Endothelial cell of umbilical vein (primary cell): ENCODE measurements at regions not wholly inside any gene's neighbourhood (a gene's known extent, or its start where the extent isn't known, plus 50 kb on each side); places are given as distances from the start of the nearest gene placed in this dataset.

Experiments used
- BruUV-seq: library from RNA; stranded (reverse); fragments of 400-500 nt; replicated peaks from 2 replicates; lab custom pipeline; 2021; lab: Mats Ljungman, UMichigan
- CTCF ChIA-PET: fragments of 300-600, 350-600 bp; sonication (Branson Sonifier 250); formaldehyde crosslinking; loops from one replicate; lab custom pipeline; 2021; ENCODE audit warnings: antibody characterized with exemption, inconsistent platforms; lab: Charles Lee
- POLR2A ChIA-PET: fragments of 300-600, 350-600 bp; sonication (Branson Sonifier 250); formaldehyde crosslinking; loops from one replicate; lab custom pipeline; 2021; ENCODE audit warnings: antibody characterized with exemption, inconsistent platforms; lab: Charles Lee
- DNase-seq: peaks from one replicate; pipeline ENCODE4 v3.0.0-alpha.2; 2011; ENCODE audit warnings: low read depth, low spot score
- FAIRE-seq: peaks from 2 replicates; lab custom pipeline; 2011; peaks lifted over from hg19 to GRCh38; lab: Jason Lieb, UNC
- H2AFZ ChIP-seq: 2 replicates; pipeline ENCODE4 v1.6.0; 2012; ENCODE audit warnings: low read depth, low read length, control low read depth, inconsistent platforms
- H3K27ac ChIP-seq: 2 replicates; pipeline ENCODE4 v1.5.1; 2011; ENCODE audit warnings: low read depth, mild to moderate bottlenecking, control low read depth, low read length, moderate library complexity; ENCODE audit not compliant: insufficient read depth
- H3K27me3 ChIP-seq, 2 experiments: 2 replicates each; pipeline versions ENCODE4 v1.6.0 to v1.6.1; 2011; ENCODE audit warnings: low read length in 2 of 2, mixed read lengths in 1 of 2; ENCODE audit not compliant: control insufficient read depth in 2 of 2, insufficient read depth in 2 of 2
- H3K36me3 ChIP-seq, 2 experiments: 2 replicates in 1 of 2; 3 replicates in 1 of 2; pipeline ENCODE4 v1.5.1; 2011; ENCODE audit warnings: low read length in 2 of 2, mild to moderate bottlenecking in 1 of 2, moderate library complexity in 1 of 2; ENCODE audit not compliant: control insufficient read depth in 2 of 2, insufficient read depth in 2 of 2; ENCODE audit errors: extremely low read depth in 1 of 2
- H3K4me1 ChIP-seq: 3 replicates; pipeline ENCODE4 v1.5.1; 2011; ENCODE audit warnings: mild to moderate bottlenecking, low read length; ENCODE audit not compliant: control insufficient read depth, insufficient read depth; ENCODE audit errors: extremely low read depth
- H3K4me2 ChIP-seq: 2 replicates; pipeline ENCODE4 v1.6.1; 2011; ENCODE audit warnings: low read length, control low read depth, mixed read lengths; ENCODE audit not compliant: insufficient read depth
- H3K4me3 ChIP-seq, 3 experiments: fragments of 200-600 bp in 1 of 3; sonication (generic), shearing (Covaris generic) in 1 of 3; replicated peaks in 1 of 3; 2 replicates each; pipeline ENCODE4 v1.5.1; 2011 to 2016; ENCODE audit warnings: control low read depth in 3 of 3, low read length in 3 of 3, mild to moderate bottlenecking in 2 of 3, inconsistent platforms in 1 of 3, low read depth in 1 of 3, moderate library complexity in 1 of 3; ENCODE audit not compliant: insufficient read depth in 1 of 3
- H3K79me2 ChIP-seq: 2 replicates; pipeline ENCODE4 v1.6.0; 2012; ENCODE audit warnings: low read length, inconsistent platforms; ENCODE audit not compliant: control insufficient read depth, insufficient read depth
- H3K9ac ChIP-seq: replicated peaks from 2 replicates; pipeline ENCODE3; 2011; ENCODE audit warnings: low read length, control low read depth; ENCODE audit not compliant: insufficient read depth; ENCODE audit errors: extremely low read depth
- H3K9me1 ChIP-seq: replicated peaks from 3 replicates; pipeline ENCODE4 v1.6.0; 2011; ENCODE audit warnings: mild to moderate bottlenecking, low read length; ENCODE audit not compliant: control insufficient read depth, insufficient read depth; ENCODE audit errors: extremely low read depth
- H3K9me3 ChIP-seq: replicated peaks from 2 replicates; pipeline ENCODE4 v1.5.1; 2012; ENCODE audit warnings: low read length, inconsistent platforms; ENCODE audit not compliant: control insufficient read depth, insufficient read depth
- H4K20me1 ChIP-seq: replicated peaks from 2 replicates; pipeline ENCODE3; 2011; ENCODE audit warnings: mild to moderate bottlenecking, low read length; ENCODE audit not compliant: control insufficient read depth, insufficient read depth; ENCODE audit errors: extremely low read depth
- EZH2 ChIP-seq: IDR thresholded peaks from 2 replicates; pipeline ENCODE4 v1.6.1; 2012; ENCODE audit warnings: borderline replicate concordance, low read depth, mild to moderate bottlenecking, moderate library complexity, low read length, inconsistent platforms; ENCODE audit not compliant: severe bottlenecking
- FOS ChIP-seq: IDR thresholded peaks from 2 replicates; pipeline ENCODE4 v1.6.1; 2011; ENCODE audit warnings: mild to moderate bottlenecking, low read length, moderate library complexity, borderline replicate concordance; ENCODE audit not compliant: insufficient read depth
- GATA2 ChIP-seq: IDR thresholded peaks from 2 replicates; pipeline ENCODE4 v1.7.0; 2011; ENCODE audit warnings: low read depth, mild to moderate bottlenecking, moderate library complexity, mixed read lengths, low read length; ENCODE audit not compliant: insufficient read length, insufficient read depth
- JUN ChIP-seq: IDR thresholded peaks from 2 replicates; pipeline ENCODE4 v1.6.1; 2011; ENCODE audit warnings: borderline replicate concordance, low read depth; ENCODE audit not compliant: insufficient read length, insufficient read depth
- MAX ChIP-seq: IDR thresholded peaks from 2 replicates; pipeline ENCODE4 v1.6.1; 2011; ENCODE audit not compliant: insufficient read depth, insufficient read length
- MYC ChIP-seq: IDR thresholded peaks from one replicate; pipeline ENCODE4 v1.6.1; 2011; ENCODE audit warnings: mild to moderate bottlenecking, low read depth, low read length
- POLR2A ChIP-seq: IDR thresholded peaks from 2 replicates; pipeline ENCODE4 v1.6.1; 2012; ENCODE audit warnings: low read depth, mild to moderate bottlenecking, control low read depth, low read length
- POLR2AphosphoS5 ChIP-seq: IDR thresholded peaks from 2 replicates; pipeline ENCODE4 v1.6.1; 2012; ENCODE audit warnings: low read depth, mild to moderate bottlenecking, control low read depth, low read length, moderate library complexity; ENCODE audit not compliant: insufficient read depth
- dilution Hi-C: fragments of 300-500 bp; cut with MboI; formaldehyde crosslinking; loops from one replicate; pipeline ENCODE4 v1.15.0; 2019; ENCODE audit warnings: low sequenced_read_pairs; ENCODE audit not compliant: extremely low pct_ligation_motif_present
- intact Hi-C: fragments of 100-400 bp; cut with micrococcal nuclease; formaldehyde crosslinking; loops from one replicate; pipeline ENCODE4 v1.10.0; 2022
- TF ChIP-seq, protein P1 (sequence below), 2 donors: IDR thresholded peaks; 1 replicate in 1 of 2; 2 replicates in 1 of 2; pipeline ENCODE4 v1.5.1; 2011; ENCODE audit warnings: low read length in 2 of 2, mild to moderate bottlenecking in 2 of 2, moderate library complexity in 2 of 2, control low read depth in 1 of 2, inconsistent platforms in 1 of 2, low read depth in 1 of 2; ENCODE audit not compliant: insufficient read depth in 1 of 2; ENCODE audit errors: extremely low read depth in 1 of 2

DNA sequence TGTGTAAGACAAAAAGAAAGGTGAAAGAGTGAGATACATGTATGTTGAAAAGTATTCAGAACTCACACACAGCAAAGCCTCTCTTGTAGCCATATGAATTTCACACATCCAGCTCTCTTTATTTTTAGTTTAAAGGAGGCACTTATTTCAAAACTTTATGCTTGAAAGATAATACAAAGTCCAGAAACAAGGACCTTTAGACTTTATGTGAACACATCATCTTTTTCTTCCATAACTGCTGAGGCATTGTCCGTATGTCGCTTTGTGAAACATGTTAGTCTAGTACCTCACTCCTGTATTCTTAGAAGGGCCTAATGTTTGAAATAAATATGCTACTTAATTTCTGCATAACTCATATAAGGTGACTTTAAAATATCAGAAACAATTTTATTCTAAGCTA lies 763.4 kb downstream of the GBE1 start:
- BruUV-seq: no TSS peak
- Histone ChIP-seq H3K27me3 (no peaks in the 10 kb centered on the region), H3K79me2 (no peaks in the 10 kb centered on the region), H3K9me1 (no peaks in the 10 kb centered on the region), H3K4me3 (no peak overlapping the region), H3K27ac (no peak overlapping the region), H3K36me3 (no peaks in the 10 kb centered on the region), H3K4me2 (no peak overlapping the region), H4K20me1 (no peaks in the 10 kb centered on the region), H2AFZ (no peak overlapping the region), H3K9me3 (no peaks in the 10 kb centered on the region), H3K9ac (no peak overlapping the region), H3K4me1 (no peaks in the 10 kb centered on the region)
- intact Hi-C loops (no loop called here), dilution Hi-C loops (no loop called here)
- ChIA-PET CTCF (no interaction called here), POLR2A (no interaction called here)
- TF ChIP-seq, protein P1, sequence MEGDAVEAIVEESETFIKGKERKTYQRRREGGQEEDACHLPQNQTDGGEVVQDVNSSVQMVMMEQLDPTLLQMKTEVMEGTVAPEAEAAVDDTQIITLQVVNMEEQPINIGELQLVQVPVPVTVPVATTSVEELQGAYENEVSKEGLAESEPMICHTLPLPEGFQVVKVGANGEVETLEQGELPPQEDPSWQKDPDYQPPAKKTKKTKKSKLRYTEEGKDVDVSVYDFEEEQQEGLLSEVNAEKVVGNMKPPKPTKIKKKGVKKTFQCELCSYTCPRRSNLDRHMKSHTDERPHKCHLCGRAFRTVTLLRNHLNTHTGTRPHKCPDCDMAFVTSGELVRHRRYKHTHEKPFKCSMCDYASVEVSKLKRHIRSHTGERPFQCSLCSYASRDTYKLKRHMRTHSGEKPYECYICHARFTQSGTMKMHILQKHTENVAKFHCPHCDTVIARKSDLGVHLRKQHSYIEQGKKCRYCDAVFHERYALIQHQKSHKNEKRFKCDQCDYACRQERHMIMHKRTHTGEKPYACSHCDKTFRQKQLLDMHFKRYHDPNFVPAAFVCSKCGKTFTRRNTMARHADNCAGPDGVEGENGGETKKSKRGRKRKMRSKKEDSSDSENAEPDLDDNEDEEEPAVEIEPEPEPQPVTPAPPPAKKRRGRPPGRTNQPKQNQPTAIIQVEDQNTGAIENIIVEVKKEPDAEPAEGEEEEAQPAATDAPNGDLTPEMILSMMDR (IDR thresholded peaks at IDR 0.05; ENCODE audit: extremely low read depth in 1 of 2, insufficient read depth in 1 of 2, low read depth in 1 of 2, low read length in 2 of 2): no peak
- TF ChIP-seq POLR2AphosphoS5: no peak
- TF ChIP-seq GATA2: no peak
- TF ChIP-seq FOS: no peak
- TF ChIP-seq EZH2: no peak
- TF ChIP-seq MYC: no peak
- no peak for TF ChIP-seq JUN
- no peak for TF ChIP-seq MAX
- TF ChIP-seq POLR2A: no peak
- DNase-seq: no peak
- FAIRE-seq: no peak
